Stimulated activated CD4-positive, alpha-beta T cell treated with anti-CD3 and anti-CD28 coated beads, Interleukin-1b, Interleukin-23, amount 100 ng/mL, for 4 hours (primary cell): ENCODE measurements at regions not wholly inside any gene's neighbourhood (a gene's known extent, or its start where the extent isn't known, plus 50 kb on each side); places are given as distances from the start of the nearest gene placed in this dataset.

Experiments
- DNase-seq, 2 donors: peaks; one replicate each; pipeline ENCODE4 v3.0.0-alpha.2; 2020; ENCODE audit warnings: low read depth in 2 of 2

DNA sequence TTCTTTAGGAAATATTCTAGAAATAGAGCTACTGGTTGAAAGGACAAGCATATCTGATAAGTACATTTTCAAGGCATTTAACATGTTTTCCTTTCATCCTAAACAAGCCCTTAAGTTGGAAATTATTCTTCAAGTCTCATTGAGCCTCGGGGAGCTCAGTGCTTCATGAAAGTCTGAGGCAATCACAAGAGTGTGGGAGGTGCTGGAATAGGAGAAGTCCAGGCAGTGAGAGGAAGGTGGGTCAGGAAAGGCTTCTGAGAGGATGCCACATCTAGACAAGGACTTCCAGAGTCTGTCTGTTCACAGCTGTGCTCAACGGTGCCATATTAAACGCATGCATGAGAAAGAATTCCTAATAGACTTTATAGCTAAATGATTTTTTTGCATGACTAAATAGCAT is 69.8 kb downstream of the CD83 start:
- DNase-seq: no peak

DNA sequence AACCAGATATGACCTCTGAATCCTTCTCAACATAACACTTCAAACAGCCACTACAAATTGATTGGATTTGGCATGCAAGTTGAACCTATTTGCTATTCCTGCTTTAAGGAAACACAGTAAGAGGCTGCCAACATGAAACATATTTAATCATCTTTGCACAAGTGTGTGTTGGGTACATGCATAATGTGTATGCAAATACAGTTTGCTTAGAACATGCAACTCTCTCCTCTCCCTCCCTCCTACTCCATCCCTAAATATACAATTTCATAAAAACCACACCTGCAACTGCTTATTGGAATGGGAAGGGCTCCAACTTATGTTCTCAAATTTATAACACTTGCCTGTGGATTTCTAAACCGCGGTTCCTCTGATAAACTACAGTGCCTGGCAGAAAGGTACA is 71.5 kb downstream of the CD83 start:
- DNase-seq: no peak

DNA sequence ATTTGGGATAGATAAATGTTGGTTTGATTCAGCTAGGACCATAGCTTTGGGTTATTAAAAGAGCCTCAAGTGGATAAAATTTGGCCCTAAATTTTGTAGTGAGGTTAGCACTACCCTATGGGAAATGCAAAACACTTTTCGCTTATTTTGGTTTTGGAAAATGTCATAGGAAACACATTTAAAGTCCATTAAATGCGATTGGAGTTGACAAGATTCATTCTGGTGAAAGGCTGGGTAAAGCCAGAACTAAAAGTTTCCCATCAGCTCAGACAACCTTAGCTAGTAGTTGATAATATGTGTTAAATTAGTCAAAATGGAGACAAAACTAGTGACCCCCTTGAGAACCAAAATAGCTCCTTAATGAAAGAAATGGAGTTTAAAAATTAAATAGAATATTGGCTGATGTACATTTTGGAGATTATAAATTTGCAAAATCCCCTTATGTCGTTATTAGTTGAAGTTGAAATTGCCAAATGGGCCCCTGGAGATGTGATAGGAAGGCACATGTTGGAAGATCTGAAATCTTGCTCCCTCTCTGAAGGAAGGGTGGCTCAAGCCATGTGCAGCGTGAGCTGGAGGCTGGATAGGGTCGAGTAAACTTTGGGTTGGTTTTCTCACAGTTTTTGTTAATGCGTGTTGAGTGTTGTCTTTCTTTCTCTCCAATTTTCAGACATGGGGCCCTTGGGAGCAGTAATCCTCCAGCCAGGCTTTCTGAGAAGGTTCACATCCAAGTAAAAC is 72.8 kb downstream of the CD83 start:
- DNase-seq: no peak

DNA sequence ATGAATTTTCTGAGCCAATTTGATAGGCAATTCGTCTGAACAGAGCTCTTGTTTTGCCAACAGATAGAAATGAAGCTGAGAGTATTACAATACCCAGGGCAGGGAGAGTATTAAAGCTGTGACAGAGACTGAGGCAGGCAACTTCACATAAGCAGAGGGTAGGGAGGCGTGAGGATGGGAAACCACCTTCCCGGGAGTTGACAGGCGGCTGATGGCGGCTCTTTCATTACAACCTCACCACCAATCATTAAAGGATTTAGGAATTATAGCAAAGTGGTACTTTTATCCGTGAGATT is 73.3 kb downstream of the CD83 start:
- DNase-seq: no peak

DNA sequence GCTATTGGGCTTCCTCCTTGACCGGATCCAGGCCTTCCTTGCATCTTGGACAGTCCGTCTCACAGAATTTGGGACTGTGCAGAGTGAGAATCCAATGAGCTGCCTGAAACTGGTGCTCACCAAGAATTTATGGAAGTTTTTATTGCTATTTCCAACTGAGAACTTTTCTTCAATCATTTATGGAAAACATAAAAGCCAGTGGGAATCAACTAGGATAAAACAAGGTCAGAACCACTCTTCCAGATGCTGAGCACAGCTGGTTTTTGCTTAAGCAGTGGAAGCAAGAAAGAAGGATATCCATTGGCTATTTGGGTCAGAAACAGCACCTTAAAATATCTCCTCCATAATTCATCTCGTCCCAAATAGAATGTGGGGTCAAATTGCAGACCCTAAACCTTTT is 74.2 kb downstream of the CD83 start:
- no peak for DNase-seq

DNA sequence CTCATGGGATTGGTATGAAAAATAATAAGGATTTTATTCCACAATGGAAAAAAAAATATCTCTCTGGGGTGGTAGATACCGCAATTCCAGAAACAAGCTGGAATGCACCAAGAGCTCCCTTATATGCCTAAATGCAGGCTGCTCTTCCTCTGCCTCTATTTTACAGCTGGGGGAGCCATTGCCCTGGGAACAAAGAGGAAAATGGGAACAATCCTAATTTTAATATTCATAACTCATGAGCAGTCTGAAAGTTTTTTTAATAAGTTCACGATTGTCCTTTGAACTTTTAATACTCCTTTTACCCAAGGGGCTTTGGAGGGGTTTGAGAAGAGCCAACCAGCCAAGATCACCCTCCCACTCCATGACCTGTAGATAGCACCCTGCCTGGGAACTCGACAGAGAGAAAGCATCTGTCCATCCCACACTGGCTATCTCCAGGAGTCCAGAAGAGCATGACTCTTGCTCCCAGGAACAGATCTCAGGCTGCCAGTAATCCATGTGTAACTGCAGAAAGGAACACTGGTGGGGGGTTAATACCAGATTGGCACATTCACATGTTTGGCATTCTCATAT is 74.7 kb downstream of the CD83 start:
- DNase-seq: no peak

DNA sequence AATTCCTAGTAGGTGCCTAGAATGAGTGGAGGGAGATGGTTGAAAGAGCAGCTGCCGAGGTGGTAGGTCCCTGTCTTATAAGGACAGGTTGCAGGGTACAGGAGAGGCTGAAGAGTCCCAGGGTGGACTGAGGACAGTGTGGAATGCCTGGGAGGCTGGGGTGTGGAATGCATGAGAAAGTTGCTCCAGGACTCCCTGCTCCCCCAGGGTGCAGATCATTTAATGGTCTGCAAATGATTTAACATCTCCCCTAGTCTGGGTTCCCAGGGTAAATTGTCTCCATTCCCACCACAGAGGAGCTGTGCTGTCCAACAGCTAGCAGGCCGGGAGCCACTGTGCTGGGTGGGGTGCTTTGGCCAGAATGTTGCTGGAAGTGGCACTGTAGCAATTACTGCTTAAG is 76.0 kb downstream of the CD83 start:
- DNase-seq: no peak

DNA sequence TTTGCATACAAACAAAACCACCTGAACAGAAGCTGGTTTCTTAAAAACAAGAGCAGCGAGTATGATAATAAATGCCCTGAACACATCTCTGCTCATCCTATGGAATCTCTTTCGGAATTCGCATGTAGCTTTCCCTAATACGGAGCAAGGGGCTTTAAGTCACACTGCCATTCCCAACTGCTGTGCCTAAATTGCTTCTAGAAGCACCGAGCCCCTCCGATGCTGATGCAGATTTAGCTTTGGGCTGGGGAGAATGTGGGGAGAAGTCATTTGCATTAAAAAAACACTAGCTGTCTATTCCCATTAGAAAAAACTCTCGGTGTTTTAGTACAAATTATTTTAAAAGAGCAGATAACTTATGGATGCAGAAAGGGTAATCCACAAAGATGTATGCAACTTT is 76.9 kb downstream of the CD83 start:
- no peak for DNase-seq

DNA sequence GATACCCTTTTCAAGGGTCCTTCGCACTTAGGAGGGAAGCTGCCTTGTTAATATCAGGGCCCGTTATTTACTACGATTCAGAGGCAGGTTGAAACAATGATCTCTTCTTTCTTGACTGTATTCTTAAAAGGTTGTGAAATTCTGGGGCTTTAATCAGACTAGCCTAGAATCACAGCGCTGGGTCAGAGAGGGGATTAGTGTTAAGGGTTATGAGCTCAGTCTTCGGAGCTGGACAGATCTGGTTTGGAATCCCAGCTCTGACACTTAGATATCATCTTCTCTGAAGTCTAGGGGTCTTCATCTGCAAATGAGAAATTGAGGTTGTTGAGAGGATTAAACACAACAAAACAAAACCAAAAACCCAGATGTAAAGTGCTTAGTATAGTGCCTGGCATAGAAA is 77.4 kb downstream of the CD83 start:
- DNase-seq: no peak

DNA sequence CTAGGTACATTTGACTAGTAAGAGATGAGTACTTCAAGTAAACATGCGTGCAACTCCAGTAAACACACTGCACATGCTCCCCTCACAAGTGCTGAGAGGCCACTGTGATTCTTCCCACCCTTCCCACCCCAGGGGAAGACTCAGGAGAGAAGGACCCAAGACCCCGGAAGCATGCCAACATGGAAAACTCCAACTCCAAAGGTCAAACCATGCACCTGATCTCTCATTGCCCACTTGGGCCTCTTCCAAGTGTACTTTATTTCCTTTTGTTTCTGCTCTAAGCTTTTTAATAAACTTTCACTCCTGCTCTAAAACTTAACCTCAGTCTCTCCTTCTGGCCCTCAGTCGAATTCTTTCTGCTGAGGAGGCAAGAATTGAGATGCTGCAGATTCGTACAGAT is 78.5 kb downstream of the CD83 start:
- DNase-seq: no peak

DNA sequence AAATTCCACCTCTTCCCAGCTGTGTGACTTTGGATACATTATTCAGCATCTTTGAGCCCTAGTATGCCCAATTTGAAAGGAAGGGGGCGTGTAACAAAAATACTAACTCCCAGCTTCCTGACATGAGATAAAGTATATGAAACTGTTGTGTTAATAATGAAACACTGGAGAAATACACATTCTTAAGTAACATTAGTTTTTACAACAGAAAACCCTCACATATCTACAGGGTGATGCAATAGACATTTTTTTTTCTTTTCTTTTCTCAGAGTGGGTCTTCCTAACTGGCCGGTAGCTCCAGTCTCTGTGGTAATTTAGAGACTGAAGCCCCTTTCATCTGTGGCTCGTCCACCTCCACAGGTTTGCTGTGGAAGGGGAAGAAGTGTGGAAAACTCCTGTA is 79.5 kb downstream of the CD83 start:
- no peak for DNase-seq

DNA sequence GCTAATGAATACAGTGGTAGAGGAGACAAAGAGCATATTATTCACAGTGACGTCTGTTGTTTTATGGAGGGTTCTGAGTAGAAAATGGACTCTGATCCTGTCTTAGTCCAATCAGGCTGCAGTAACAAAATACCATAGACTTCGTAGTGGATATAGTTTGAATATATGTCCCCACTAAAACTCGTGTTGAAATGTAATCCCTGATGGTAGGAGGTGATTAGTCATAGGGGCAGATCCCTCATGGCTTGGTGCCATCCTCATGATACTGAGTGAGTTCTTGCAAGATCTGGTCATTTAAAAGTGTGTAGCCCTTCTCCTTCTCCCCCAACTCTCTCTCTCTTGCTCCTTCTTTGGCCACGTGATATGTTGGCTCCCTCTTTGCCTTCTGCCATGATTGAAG is 82.5 kb downstream of the CD83 start:
- DNase-seq: no peak

DNA sequence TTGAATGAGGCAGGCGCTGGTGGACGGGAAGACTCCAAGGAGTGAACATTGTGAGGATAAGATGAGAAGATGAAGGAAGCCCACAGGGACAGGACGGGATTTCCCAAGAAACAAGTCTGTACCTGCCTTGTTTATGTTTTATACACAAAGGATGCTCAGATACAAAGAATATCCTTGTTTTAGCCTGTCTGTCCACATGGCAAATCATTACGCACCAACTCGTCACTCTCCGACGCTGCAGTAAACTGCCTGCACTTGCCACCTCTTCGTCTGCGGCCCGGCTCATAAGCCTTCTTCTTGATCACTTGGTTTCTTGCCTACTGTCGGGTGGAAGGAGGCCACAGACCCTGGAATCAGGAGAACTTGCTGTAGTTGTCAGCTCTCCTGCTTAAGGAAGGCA is 85.4 kb downstream of the CD83 start:
- DNase-seq: no peak

DNA sequence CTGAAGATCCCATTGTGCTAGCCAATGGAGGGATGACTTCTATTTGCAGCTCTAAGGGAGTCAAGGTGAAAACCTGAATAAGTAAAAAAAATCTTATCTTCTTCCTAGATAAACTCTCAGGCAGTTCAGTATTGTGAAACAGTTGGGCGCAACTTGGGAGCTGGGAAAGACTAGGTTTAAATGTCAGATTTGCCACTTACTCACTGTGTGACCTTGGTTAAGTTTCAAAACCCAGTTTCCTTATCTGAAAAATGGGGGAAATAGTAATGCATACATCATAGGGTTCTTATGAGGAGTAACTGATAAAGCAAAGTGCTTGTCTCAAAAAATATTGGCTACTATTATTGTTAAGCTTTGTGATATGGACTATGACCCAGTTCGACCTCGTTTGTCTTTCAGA is 88.8 kb downstream of the CD83 start:
- no peak for DNase-seq

DNA sequence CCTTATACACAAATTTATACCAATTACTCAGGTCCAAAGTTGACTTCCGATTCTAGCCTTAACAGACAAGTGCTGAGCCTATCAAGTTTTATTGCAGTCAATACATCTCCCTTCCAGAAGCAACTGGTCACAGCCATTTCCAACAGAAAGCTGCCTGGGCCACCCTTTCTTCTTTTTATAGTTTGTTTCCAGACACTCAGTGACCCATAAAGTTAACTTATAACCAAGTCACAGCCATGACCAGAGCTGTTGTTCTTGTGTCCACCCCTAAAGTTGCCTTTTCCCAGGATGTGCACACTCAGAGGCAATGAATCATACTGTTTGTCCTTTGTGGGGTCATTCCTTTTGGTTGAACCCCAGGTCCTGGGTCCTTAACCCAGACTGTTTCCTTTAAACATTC is 89.9 kb downstream of the CD83 start:
- no peak for DNase-seq

DNA sequence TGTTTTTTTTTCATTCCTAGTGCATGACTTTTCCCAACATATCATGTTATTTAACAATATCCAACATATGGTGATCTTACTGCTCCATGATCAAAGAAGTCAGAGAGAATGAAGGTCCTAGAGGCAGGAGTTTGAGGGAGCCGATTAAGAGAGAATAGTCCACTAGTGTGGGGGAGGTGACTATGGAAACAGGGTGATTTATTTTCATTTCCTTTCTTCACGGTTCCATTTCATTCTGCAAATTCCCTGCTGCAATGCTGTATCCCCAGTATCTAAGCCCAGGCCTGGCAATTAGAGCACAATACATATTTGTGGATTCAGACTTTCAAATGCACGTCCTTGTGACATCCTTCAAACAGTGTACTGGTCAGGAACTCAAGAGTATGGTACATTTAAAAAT is 91.4 kb downstream of the CD83 start:
- DNase-seq: no peak

DNA sequence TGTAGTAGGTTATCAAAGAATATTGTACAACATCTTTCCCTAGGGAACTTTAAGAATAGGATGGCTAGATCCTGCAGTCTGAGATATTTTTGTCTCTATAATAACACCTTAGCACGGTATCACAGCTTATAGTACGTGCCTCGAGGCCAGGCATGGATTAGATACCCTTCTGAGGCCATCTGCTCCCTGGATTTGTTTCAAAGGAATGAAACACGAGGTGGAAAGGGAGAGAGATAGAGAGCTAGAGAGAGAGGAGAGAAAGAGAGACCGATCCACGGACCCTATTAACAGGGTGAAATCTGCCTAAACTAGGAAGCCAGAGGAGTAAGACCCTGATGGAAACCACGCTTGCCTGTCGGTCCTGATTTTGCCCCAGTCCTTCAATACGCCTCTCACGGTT is 92.5 kb downstream of the CD83 start:
- DNase-seq: no peak

DNA sequence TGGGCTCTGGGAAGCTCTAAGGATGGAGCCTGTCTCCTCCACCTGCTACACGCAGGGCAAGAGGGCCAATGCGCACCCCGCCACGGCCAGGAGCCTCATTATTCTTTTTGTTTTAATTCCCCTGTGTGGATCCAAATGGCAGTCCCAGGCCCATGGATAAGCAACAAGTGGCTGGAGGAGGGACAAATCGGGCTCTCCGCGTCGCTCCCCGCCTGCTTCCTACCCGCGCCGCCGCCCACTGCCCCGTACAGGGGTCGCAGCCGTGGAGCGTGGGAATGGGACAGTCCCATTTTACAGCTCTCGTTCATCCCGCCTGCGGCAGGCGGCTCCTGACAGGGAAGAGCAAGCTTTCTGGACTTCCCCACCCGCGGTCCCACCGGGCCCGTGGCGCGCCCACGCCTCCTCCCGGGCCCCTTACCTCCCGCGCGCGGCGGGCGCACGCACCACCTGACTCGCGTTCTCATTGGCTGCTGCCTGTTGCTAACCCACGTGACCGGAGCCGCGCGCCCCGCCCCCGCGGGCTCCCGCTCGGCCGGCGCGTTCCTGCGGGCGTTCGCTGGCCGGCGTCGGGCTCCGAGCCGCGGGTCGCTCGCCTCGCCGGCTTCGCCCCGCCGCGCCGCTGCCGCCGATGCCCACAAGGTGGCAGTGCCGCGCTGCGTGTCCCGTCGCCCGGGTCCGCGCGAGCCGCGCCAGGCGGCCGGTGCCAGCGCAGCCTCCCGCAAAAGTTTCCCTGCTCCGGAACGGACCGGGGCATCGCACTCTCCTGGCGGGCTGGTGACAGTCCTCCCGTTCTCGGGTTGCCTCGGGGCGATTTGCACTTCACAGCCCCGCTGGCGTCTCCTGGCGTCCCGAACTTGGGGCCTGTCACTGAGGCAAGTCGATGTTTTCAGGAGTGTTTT is 93.3 kb downstream of the CD83 start:
- peak; percentile 83 to 89 for DNase-seq

DNA sequence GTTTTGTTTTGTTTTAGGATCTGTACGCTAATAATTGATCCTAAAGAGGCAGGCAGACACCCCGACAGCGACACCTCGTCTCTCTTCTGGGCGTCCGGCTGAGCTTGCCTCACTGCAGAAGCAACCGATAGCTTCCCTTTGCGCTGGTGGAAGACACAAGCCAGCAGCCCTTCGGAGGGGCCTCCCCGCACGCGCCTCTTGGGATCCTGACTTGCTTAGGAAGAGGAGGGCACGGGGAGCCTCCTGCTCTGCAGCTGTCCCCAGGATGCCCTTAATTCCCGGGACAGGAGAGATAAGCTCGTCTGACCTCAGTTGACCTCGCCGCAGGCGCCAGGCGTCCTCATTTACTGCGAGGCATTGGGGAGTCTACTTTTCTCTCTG is 94.0 kb downstream of the CD83 start:
- DNase-seq: no peak

DNA sequence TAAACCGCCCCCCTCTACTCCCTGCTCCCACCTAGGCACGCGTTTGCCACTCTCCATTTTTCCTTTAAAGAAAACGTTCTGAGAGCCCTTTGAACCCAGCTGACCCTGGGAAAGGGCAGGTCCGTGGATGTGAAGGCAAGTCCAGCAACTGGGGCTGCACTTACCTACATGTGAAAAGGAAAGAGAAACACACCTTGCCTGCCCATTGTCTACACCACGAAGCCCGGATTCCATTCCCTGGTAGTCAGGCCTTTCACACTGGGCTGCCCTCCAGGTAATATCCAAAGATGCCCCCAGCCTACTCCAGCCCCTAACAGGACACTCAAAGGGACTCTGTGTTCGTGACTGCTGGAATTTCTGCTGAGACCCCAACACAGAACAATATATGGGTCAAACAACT is 94.4 kb downstream of the CD83 start:
- no peak for DNase-seq

DNA sequence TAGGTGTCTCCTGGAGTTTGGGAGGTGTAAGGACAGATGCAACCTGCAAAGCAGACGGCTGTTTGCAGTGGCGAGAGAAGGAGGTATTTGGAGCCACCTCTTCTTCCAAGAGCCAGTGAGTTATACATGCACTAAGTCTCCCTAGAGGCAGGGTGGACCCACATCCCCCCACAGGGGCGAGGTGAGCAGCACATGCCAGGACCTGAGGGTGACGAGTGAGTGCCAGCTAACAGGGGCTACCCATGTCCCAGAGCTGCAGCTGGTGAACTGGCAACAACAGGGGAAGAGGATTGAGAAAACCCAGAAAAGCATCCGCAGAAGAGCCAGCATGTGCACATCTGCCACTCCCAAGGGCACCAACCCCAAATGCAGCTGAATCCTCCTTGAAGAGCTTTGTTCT is 95.1 kb downstream of the CD83 start:
- DNase-seq: no peak

DNA sequence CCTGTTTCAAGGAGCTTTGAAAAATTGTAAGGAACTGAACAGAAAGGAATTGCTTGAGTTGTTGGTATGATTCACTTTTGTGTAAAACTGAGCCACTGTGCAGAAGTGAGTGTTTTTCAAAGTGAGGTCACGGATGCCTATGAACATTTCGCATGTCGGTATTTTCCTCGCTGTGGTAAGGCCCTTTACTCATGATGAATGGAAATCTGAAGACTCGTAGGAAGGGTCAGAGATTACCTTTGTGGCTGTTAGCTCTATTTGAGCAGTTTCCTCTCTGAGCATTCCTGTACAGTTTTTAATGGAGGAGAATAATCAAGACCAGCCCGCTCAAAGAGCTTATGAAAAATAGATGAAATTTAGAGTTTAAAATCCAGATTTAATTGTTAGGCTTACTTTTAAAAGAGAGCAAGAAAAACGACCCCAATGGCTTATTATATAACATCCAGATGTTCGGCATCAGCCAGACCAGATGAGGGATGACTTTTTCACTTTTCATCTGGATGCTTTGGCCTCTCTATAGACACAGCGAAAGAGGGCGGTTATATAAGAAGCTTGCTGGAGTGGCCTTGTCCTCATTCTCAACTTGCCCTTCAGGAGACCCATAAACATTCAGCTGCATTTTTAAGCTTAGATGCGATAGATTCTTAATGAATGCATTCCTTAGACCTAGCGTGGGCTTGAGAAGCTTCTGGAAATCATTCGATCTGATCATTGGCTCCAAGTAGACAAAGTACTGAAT is 99.5 kb downstream of the CD83 start:
- no peak for DNase-seq
